Adrenal gland (tissue), 5 donors: ENCODE measurements at regions not wholly inside any gene's neighbourhood (a gene's known extent, or its start where the extent isn't known, plus 50 kb on each side); places are given as distances from the start of the nearest gene placed in this dataset.

Experiments
- CTCF ChIP-seq, 6 experiments: fragments of 450-650 bp in 4 of 6; fragments of 200-600 bp in 2 of 6; sonication (generic) in 1 of 6; IDR thresholded peaks; 1 replicate in 5 of 6; 2 replicates in 1 of 6; pipeline versions ENCODE4 v1.5.1 to v1.8.0; 2016 to 2021; ENCODE audit warnings: antibody characterized with exemption in 6 of 6, mild to moderate bottlenecking in 2 of 6, moderate library complexity in 1 of 6
- POLR2A ChIP-seq, 2 donors: fragments of 450-650 bp; IDR thresholded peaks; one replicate each; pipeline ENCODE4 v1.6.1; 2017; ENCODE audit warnings: antibody characterized with exemption in 2 of 2, mild to moderate bottlenecking in 2 of 2, moderate library complexity in 1 of 2
- donor health status: DM: no; HTN: no; CAD: no.

DNA sequence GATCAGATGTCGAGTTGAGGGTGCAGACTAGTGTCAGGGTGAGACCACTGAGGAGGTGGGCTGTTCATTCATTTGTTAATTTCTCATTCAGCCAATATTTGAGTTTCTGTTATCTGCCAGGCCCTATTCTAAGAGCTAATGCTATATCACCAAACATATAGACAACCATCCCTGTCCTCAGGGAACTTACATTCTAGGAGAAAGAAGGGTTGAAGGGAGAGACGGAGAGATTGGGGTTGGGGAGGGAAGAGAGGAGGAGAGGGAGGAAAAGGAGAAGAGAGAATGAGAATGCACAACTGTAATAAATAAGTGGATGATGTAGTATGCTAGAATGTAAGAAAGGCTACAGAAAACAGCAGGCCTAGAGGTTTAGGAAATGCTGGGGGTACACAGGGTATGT is 129.9 kb upstream of the PITX1 start:
- no peak for TF ChIP-seq CTCF (IDR thresholded peaks at IDR 0.05)
- TF ChIP-seq POLR2A (IDR thresholded peaks at IDR 0.05), result no peak
